HAP-1 (cell line): ENCODE measurements at regions not wholly inside any gene's neighbourhood (a gene's known extent, or its start where the extent isn't known, plus 50 kb on each side); places are given as distances from the start of the nearest gene placed in this dataset.

ENCODE experiments used
- DNase-seq, 2 experiments: peaks; one replicate each; pipeline ENCODE4 v3.0.0-alpha.2; 2016 to 2020; ENCODE audit warnings: low spot score in 2 of 2
- H3K27me3 ChIP-seq: fragments of 250-450 bp; sonication (Bioruptor Pico); 2 replicates; pipeline ENCODE4 v1.5.1; 2020; ENCODE audit warnings: low read depth, mild to moderate bottlenecking, moderate library complexity
- H3K36me3 ChIP-seq: fragments of 250-450 bp; sonication (Bioruptor Pico); replicated peaks from 2 replicates; pipeline ENCODE4 v1.5.1; 2020; ENCODE audit warnings: mild to moderate bottlenecking
- H3K4me1 ChIP-seq: fragments of 250-450 bp; sonication (Bioruptor Pico); 2 replicates; pipeline ENCODE4 v1.5.1; 2020; ENCODE audit warnings: mild to moderate bottlenecking
- H3K4me3 ChIP-seq: fragments of 250-450 bp; sonication (Bioruptor Pico); 2 replicates; pipeline ENCODE4 v1.5.1; 2020; ENCODE audit warnings: mild to moderate bottlenecking, moderate library complexity
- H3K9me3 ChIP-seq: fragments of 250-450 bp; sonication (Bioruptor Pico); 2 replicates; pipeline ENCODE4 v1.5.1; 2020; ENCODE audit warnings: mild to moderate bottlenecking, moderate library complexity
- in situ Hi-C: fragments of 300-500 bp; cut with MboI; formaldehyde crosslinking; loops from 3 replicates; pipeline ENCODE4 v1.14.3; 2020; ENCODE audit warnings: low sequenced_read_pairs, inconsistent platforms, mixed read lengths

DNA sequence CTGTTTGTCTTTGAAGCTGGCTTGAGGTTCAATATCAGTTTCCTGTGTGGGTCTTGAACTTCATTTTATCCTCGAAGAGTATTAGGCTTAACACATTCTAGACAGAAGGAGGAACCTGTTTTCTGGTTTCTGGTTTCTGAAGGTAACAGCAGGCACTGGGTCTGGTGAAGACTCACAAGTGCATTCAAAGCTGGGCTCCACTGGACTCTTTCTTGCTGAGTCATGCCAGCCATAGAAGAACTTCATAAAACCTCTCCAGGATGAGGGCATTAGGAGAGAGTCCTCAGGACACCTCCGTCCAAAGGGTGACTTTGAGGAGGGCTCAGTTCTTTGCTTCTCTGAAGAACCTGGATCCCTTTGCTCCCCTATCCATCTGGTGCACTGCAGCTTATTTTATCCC, 668.6 kb upstream of the SLC10A2 start:
- H3K27me3 ChIP-seq: no peaks in the 10 kb centered on the region
- no peaks in the 10 kb centered on the region for H3K36me3 ChIP-seq
- in situ Hi-C loops: no loop called here
- no peaks in the 10 kb centered on the region for H3K4me1 ChIP-seq
- DNase-seq: no peak
- H3K9me3 ChIP-seq: no peaks in the 10 kb centered on the region
- H3K4me3 ChIP-seq: no peak overlapping the region

DNA sequence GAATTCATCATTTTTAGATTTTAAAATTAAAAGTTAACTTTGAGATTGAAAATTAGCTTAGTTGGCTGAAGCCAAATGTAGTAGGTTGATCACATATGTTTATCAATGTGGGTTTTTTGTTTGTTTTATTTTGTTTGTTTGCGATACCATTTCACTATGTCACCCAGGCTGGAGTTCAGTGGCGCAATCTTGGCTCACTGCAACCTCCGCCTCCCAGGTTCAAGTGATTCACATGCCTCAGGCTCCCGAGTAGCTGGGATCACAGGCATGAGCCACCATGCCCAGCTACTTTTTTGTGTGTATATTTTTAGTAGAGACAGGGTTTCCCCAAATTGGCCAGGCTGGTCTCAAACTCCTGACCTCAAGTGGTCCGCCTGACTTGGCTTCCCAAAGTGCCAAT, 665.7 kb upstream of the SLC10A2 start:
- Histone ChIP-seq H3K36me3 (no peaks in the 10 kb centered on the region), H3K4me1 (no peaks in the 10 kb centered on the region), H3K4me3 (no peak overlapping the region), H3K27me3 (no peaks in the 10 kb centered on the region), H3K9me3 (no peaks in the 10 kb centered on the region)
- in situ Hi-C loops: no loop called here
- DNase-seq: no peak

DNA sequence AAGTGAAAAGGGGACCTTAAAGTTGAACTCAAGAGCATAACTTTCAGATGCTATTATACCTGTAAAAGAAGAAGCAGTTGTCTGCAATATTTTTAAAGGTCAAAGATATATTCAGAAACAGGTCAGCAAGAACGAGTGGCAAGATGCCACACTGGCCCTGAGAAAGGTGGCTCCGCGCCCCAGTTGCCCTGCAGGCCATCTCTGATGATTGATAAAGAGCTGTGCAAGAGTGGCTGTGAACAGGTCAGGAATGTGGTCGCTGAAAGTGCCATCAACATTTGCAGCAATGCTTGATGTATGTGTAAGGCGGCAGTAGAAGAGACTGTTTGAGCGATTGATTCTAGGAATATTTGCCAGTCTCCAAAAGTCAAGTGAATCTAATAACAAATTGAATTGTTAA, 664.2 kb upstream of the SLC10A2 start:
- in situ Hi-C loops: no loop called here
- H3K36me3 ChIP-seq: no peaks in the 10 kb centered on the region
- H3K27me3 ChIP-seq: no peaks in the 10 kb centered on the region
- no peak overlapping the region for H3K4me3 ChIP-seq
- H3K4me1 ChIP-seq: no peaks in the 10 kb centered on the region
- H3K9me3 ChIP-seq: no peaks in the 10 kb centered on the region
- no peak for DNase-seq

DNA sequence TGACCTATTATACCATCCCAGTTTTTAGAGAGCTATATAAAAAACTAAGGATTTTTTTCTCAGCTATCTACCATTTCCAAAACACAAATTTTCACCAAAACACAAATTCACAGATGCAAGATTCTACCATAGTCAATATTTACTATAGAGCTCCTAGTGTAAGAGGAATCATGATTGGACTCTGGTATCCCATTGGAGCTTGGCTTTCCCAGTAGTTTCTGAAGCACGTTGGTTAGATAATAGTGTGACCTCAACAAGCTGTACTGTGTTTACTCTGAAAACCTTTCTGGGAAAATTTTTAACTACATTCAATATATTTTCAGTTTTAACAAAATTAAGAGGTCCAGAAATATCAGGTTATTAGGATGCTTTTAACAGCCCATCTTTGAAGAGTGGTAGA, 660.6 kb upstream of the SLC10A2 start:
- H3K9me3 ChIP-seq: no peaks in the 10 kb centered on the region
- no peak for DNase-seq
- no peaks in the 10 kb centered on the region for H3K27me3 ChIP-seq
- H3K36me3 ChIP-seq: no peaks in the 10 kb centered on the region
- no peak overlapping the region for H3K4me3 ChIP-seq
- H3K4me1 ChIP-seq: no peaks in the 10 kb centered on the region
- in situ Hi-C loops: no loop called here

DNA sequence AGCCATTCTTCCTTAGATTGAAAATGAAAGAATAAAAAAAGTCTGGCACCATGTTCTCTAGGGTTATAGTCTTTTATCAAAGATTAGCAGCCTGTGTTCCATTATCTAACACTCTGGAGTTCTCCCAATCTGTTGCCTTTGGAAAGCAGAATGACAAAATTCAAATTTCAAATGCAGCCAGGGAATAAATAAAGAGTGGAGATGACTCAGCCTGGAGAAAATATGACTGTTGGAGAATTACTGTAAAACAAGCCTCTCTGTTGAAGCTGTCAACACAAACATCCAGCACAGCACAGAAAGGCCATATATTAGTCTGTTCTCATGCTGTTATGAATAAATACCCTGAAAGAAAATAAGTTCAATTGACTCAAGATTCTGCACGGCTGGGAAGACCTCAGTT, 650.5 kb upstream of the SLC10A2 start:
- in situ Hi-C loops: no loop called here
- H3K27me3 ChIP-seq: no peaks in the 10 kb centered on the region
- H3K4me1 ChIP-seq: no peaks in the 10 kb centered on the region
- no peaks in the 10 kb centered on the region for H3K9me3 ChIP-seq
- H3K36me3 ChIP-seq: no peaks in the 10 kb centered on the region
- no peak overlapping the region for H3K4me3 ChIP-seq
- no peak for DNase-seq

DNA sequence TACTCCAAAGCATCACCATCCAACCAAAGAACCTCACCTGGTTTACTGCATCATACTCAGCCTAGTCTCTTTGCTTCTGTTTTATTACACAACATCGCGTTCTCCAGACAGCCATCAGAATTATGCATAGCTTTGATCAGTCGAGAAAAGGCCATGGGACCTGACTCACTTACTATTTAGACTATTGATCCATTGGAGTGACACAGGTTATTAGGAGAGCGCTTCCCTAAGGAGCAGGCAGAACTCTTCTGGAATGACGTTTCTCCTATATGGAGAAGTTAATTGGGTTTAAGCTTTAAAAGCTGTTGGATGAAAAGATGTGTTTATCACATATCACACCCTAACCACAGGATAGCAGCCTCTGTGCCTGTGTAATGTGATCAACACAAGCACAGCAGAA, 649.1 kb upstream of the SLC10A2 start:
- H3K27me3 ChIP-seq: no peaks in the 10 kb centered on the region
- no peaks in the 10 kb centered on the region for H3K4me1 ChIP-seq
- in situ Hi-C loops: no loop called here
- no peaks in the 10 kb centered on the region for H3K36me3 ChIP-seq
- no peak overlapping the region for H3K4me3 ChIP-seq
- DNase-seq: no peak
- H3K9me3 ChIP-seq: no peaks in the 10 kb centered on the region

DNA sequence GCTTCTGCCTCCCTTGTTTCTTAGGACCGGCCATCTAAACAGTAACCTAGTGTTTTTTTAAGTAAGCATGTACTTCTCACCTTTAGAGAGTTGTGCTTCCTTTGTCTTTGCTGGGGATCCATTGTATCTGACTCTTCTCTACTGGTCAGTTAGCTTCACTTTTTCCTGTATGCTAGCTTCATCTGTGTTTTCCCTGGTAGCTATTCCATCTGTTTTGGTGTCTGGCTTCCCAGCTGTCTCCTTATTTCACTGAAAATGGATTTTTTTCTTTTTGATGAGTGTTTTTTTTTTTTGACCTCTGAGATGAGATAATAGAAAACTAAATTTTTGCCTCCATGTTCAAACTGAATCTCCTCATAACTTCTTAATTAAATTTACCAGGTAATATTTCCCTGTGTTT, 637.0 kb upstream of the SLC10A2 start:
- Histone ChIP-seq H3K9me3 (no peaks in the 10 kb centered on the region), H3K4me3 (no peak overlapping the region), H3K27me3 (no peaks in the 10 kb centered on the region), H3K4me1 (no peaks in the 10 kb centered on the region), H3K36me3 (no peaks in the 10 kb centered on the region)
- DNase-seq: no peak
- in situ Hi-C loops: no loop called here

DNA sequence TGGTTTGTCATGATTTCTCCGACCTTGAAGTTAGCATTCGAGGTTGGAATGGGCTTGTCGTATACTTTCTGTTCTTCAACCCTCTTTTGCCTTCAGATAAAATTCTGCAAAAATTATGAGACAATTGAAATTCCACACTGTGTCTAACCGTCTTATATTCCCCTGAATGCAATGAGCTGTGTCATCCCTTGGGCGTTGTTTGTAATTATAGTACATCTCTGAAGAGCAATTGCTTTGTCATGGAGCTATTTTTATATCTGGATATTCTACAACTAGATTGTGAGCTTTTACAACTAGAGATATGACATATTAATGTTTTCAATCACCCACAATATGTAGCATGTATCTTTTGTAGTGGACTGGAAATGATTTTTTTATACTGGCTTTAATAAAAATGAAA, 631.8 kb upstream of the SLC10A2 start:
- in situ Hi-C loops: no loop called here
- Histone ChIP-seq H3K27me3 (no peaks in the 10 kb centered on the region), H3K4me1 (no peaks in the 10 kb centered on the region), H3K4me3 (no peak overlapping the region), H3K9me3 (no peaks in the 10 kb centered on the region), H3K36me3 (no peaks in the 10 kb centered on the region)
- no peak for DNase-seq

DNA sequence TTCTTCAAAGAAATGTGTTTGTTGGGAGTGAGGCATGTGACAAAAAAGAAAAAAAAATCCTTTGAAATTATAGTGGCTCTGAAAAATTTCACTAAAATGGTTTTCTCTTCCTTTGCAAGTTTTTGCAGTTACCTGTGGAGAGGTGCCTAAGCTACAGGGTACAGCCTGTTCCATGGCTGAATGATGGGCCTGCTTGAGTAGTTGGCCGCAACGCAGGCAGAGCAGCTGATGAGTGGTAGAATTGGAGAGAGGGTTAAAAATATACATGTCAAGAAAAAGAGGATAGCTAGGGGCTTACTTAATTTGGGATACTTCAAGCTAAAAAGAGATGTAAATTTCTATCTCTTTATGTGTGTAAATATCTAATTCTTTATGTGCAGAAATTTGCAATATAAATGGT, 629.1 kb upstream of the SLC10A2 start:
- no peak for DNase-seq
- Histone ChIP-seq H3K4me3 (no peak overlapping the region), H3K27me3 (no peaks in the 10 kb centered on the region), H3K36me3 (no peaks in the 10 kb centered on the region), H3K9me3 (no peaks in the 10 kb centered on the region), H3K4me1 (no peaks in the 10 kb centered on the region)
- in situ Hi-C loops: no loop called here

DNA sequence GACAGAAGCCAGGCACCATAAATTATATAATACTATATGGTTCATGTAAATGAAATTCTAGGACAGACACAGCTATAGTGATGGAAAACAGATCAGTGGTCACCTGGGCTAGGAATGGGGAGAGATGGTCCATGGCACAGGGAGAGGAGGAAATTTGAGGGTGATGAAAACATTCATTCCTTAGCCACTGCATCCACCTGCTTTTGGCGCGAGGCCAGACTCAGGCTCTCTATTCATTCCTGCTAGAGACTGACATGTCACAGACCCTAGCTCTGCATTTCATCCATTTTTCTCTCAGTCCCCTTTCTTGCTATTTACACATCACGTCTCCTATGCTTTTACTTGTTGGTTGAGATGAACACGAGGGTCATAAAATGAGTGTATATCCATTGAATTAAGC, 628.3 kb upstream of the SLC10A2 start:
- H3K4me1 ChIP-seq: no peaks in the 10 kb centered on the region
- H3K9me3 ChIP-seq: no peaks in the 10 kb centered on the region
- no peaks in the 10 kb centered on the region for H3K27me3 ChIP-seq
- in situ Hi-C loops: no loop called here
- no peak overlapping the region for H3K4me3 ChIP-seq
- H3K36me3 ChIP-seq: no peaks in the 10 kb centered on the region
- DNase-seq: no peak

DNA sequence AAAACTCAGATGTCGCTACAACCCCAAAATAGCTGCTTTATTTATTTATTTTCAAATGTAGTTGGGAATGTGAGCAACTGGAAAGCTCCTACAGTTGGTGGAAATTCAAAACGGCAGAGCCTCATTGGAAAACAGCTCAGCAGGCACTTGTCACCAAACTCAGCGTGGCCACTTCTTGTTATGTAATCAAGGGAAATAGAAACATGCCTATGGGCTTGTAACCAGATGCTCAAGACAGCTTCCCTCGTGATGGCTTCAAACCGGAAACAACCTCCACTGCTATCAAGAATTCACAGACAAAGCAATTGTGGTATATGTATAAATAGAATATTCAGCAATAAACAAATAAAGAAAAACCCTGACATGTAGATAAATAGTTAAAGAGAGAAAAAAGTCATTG, 627.8 kb upstream of the SLC10A2 start:
- in situ Hi-C loops: no loop called here
- Histone ChIP-seq H3K4me1 (no peaks in the 10 kb centered on the region), H3K27me3 (no peaks in the 10 kb centered on the region), H3K4me3 (no peak overlapping the region), H3K36me3 (no peaks in the 10 kb centered on the region), H3K9me3 (no peaks in the 10 kb centered on the region)
- no peak for DNase-seq

DNA sequence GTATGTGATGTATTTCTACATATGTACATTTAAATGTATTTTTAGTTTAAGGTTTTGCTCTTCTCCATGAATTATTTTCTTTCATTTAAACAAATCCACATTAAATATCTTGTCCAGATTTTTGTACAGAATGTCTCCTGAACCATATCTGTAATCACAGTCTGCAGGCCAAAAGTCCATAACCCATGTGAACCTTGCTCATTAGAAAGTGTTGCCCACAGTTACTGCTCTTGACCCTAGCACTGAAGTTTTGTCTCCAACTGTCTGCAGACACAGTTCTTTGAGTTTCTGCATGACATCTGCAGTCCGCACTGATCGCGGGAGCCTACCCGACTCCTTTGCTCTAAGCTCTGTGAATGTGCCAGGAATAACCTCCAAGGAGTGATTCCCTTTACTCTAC, 626.2 kb upstream of the SLC10A2 start:
- in situ Hi-C loops: no loop called here
- Histone ChIP-seq H3K36me3 (no peaks in the 10 kb centered on the region), H3K27me3 (no peaks in the 10 kb centered on the region), H3K4me1 (no peaks in the 10 kb centered on the region), H3K4me3 (no peak overlapping the region), H3K9me3 (no peaks in the 10 kb centered on the region)
- no peak for DNase-seq

DNA sequence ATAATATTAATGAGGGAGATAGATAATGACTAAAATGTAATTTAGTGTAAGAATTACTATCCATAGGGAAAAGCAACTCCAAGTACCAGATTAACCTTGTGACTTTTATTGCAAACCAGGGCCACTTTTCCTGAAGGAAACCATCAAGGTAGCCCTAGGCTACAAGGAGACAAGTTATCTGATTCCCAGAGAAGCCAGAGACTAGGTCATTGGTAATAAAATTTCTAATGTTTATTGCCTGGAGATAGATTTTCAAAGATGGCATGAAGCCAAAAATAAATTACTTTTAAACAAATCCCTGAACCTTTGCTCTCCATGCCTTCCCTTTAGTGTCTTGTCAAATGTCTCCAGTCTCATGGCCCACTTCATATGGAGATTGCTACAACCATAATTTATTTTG, 610.1 kb upstream of the SLC10A2 start:
- Histone ChIP-seq H3K27me3 (no peaks in the 10 kb centered on the region), H3K36me3 (no peaks in the 10 kb centered on the region), H3K9me3 (no peaks in the 10 kb centered on the region), H3K4me3 (no peak overlapping the region), H3K4me1 (no peaks in the 10 kb centered on the region)
- in situ Hi-C loops: no loop called here
- no peak for DNase-seq

DNA sequence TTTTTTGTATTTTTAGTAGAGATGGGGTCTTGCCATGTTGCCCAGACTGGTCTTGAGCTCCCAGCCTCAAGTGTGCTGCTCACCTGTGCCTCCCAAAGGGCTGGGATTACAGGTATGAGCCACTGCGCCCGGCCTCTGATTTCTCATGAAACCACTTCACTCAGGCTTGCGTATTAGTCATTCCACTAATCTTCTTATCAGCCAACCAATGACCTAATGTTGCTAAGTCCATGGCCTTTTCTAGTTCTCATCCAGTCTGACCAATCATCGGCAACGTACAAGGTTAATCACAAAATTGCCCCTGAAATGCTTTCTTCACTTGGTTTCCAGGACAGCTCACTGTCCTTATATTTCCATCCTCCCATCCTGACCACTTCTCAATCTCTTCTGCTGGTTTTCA, 605.3 kb upstream of the SLC10A2 start:
- Histone ChIP-seq H3K27me3 (no peaks in the 10 kb centered on the region), H3K4me3 (no peak overlapping the region), H3K9me3 (no peaks in the 10 kb centered on the region), H3K36me3 (no peaks in the 10 kb centered on the region), H3K4me1 (no peaks in the 10 kb centered on the region)
- no peak for DNase-seq
- in situ Hi-C loops: no loop called here

DNA sequence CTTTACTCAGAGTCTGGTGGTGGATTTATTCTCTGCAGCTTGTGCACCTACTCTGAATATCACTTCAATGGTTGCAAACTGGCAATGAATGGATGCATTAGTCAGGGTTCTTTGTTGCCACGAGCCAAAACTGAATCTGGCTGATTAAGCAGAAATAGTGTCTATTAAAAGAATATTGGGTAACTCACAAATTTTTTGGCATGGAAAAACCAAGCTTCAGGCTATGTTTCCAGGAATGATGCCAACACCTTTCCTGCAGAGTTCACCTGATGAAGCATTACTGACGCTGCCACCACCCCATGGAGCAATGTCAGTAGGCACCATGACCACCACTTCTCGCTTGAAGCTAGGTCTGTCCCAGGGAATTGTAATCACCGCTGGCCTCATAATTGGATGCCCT, 597.8 kb upstream of the SLC10A2 start:
- no peaks in the 10 kb centered on the region for H3K4me1 ChIP-seq
- in situ Hi-C loops: no loop called here
- no peaks in the 10 kb centered on the region for H3K9me3 ChIP-seq
- H3K4me3 ChIP-seq: no peak overlapping the region
- no peaks in the 10 kb centered on the region for H3K36me3 ChIP-seq
- H3K27me3 ChIP-seq: no peaks in the 10 kb centered on the region
- DNase-seq: no peak
